Fibroblast of skin of left biceps (primary cell): ENCODE measurements at regions not wholly inside any gene's neighbourhood (a gene's known extent, or its start where the extent isn't known, plus 50 kb on each side); places are given as distances from the start of the nearest gene placed in this dataset.

Experiments
- DNase-seq, 2 experiments: peaks; one replicate each; pipeline ENCODE4 v3.0.0-alpha.2; 2013; ENCODE audit warnings: low read depth in 2 of 2

DNA sequence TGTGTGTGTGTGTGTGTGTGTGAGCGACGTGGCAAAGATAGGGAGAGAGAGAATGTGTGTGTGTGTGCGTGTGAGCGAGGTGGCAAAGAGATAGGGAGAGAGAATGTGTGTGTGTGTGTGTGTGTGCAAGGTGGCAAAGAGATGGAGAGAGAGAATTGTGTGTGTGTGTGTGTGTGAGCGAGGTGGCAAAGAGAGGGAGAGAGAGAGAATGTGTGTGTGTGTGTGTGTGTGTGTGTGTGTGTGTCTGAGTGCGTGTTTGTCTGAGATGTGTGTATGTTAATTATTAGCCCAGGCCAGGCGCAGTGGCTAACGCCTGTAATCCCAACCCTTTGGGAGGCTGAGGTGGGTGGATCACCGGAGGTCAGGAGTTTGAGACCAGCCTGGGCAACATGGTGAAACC, 154.6 kb upstream of the RGMA start:
- no peak for DNase-seq

DNA sequence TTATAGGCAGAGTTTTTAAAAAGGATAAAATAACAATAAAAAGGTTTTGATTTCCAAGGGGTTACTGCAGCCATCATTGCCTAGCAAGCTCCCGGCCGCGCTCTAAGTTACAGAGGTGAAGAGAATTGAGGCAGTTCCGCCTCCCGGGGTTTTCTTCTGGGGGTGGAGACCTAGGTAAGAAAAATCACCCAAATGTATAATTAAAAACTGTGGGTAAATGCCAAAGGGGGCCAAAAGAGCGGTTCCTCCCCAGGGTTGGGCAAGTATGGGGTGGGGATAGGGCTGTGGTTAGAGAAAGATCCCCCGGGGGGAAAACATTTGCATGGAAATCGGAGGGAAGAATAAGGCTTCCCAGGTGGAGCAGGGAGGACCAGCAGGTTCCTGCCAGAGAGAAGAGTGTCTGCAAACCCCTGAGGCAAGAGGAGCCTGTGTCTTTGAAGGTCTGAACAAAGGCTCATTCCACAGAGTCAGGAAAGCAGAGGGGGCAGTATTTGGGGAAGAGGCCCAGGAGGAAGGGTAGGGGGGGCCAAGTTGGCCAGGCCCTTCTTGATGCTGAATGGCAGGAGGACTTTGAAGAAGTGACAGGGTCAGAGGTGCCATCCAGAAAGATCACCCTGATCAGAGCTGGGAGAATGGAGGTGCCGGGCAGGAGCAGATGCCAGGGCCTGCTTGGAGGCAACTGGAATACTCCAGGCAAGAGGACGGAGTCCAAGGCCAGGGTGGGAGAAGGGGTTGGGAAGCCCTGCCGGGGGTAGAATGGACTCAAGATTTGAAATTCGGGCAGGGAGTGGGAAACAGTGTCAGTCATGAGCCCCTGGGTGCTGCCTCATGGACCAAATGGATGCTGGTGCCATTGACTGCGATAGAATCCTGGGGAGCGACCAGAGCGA, 152.9 kb upstream of the RGMA start:
- no peak for DNase-seq

DNA sequence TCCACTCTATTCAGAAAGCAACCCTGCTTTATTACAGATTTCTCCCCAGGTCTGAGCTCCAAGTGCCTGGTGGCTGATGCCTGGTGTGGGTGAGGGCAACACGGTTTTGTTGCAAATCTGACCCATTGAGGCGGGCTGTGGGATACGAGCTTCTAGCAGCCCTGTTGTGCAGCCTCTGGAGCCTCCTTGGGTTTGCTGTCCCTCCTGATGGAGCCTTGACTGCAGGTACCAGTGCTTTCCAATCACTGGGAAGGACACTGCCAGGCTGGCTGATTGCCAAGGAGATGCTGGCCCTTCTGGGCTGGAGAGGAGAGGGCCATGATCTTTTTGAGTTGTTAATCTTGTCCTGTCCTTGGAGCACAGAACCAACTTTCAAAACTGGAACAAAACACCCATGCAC, 151.0 kb upstream of the RGMA start:
- DNase-seq = no peak

DNA sequence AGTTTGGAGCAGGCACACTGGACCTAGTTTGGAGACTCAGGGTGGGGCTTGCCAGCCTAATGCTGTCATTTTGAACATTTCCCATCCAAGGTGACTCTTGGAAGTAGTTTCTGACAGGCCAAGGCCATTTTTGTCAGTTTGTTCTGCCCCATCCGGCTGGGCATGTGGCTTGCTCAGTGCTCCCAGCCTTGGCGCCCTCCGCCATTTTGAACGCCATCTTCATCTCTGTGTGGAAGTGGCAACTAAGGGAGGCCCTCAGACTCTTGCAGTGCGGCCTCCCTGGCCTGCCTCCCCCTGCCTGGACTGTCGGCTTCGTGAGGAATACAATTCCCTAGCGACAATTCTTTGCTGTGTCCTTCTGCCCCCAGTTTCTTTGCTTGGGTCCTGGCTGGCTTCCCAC, 150.6 kb upstream of the RGMA start:
- DNase-seq = no peak

DNA sequence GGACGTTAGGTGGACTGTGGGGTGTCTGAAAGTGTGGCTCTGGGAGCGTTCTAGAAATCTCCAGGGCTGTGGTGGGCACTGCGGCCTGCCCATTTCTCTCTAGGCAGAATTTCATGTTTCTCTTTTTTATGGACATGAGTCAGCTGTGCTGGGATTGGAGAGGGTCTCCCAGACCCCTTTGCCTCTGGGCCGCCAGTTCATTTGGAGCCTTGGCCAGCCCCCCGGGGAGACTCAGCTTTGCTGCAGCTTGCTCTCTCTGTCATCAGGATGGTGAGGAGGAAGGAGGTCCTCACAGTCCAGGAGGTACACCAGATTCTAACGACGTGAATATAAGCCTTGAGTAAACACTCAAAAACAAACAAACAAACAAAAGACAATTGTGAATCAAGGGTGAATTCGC, 149.6 kb upstream of the RGMA start:
- no peak for DNase-seq

DNA sequence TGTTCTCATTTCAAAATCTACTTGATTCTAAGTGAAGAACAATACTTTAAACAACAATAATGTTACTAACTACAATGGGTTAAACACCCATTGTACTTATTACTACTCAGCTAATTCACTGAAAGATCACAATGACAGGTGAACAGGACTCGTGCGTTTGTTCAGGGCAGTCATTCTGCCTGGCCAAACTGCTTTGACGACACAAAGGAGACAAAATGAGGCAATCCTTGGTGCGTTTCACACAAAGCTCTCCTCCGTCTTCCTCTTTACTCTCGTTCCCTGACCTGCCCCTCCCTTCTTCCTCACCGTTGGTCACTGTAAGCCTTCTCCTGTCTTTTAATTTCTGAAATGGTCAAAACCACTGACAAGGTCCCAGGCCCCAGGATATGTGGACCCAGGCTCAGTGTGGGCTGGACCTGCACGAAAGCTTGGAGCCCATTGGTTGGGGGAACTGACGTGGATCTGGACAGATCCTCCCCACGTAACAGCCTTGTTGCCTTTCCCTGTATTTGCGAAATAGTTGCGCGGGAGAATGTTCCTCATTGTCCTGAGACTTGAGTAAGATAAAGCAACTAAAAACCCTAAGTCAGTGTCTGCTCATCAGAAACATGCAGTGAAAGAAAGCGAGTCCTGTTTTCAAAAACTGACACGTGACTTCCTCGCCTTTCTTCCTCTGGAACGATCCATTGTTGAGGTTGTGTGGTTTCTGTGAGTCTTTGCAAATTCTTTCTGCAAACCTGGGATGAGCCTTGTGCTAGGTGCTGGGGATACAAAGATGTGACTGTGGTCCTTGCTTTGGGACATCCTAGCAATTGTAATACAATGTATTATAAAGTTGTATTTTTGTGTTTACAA, 147.1 kb upstream of the RGMA start:
- DNase-seq = no peak

DNA sequence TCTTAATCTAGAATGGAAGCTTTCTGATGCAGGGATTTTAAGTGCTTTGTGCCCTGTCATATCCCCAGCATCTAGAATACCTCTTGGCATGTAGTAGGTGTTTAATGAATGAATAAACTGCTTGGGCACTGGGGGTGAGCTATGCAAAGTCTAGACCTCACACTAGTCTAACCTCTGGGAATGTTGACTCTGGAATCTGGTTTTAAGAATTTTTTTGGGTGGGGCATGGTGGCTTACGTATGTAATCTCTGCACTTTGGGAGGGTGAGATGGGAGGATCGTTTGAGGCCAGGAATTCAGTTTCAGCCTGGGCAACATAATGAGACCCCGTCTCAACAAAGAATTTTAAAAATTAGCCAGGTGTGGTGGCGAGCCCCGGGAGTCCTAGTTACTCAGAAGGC, 146.3 kb upstream of the RGMA start:
- no peak for DNase-seq

DNA sequence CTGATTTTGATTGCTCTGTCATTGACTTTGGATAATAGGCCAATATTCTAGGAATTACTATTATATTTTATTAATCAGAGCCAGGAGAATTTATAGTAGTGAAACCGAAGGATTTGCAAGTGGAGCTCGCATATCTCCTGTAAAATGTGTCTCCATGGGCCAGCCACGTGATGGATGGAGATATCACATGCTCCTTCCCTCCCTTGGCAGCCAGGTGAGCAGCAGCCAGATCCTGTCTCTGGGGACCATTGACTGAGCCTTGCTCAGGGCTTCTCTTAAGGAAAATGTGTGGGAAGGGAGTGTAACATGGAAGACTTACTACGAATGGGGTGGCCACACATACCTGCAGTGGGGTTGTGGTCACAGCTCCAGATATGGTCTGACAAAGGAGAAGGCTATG, 144.7 kb upstream of the RGMA start:
- DNase-seq = no peak

DNA sequence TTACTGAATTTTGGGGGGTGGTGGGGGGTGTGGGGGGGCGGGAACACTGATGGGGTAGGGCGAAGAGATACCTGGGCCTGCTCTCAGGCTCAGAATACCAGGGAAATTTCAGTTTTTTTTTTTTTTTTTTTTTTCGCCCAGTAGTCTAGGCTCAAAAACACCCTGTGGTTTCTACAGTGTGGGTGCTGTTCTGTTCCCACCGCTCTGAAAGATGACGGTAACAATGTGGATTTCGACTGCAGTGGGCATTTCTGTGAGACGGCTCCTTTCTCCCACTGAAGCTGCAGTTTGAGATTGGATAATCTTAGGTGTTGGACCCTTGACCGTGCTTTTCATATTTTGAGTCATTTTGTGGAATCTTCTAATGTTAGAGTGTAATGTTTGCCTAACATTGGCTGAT, 143.8 kb upstream of the RGMA start:
- DNase-seq = no peak

DNA sequence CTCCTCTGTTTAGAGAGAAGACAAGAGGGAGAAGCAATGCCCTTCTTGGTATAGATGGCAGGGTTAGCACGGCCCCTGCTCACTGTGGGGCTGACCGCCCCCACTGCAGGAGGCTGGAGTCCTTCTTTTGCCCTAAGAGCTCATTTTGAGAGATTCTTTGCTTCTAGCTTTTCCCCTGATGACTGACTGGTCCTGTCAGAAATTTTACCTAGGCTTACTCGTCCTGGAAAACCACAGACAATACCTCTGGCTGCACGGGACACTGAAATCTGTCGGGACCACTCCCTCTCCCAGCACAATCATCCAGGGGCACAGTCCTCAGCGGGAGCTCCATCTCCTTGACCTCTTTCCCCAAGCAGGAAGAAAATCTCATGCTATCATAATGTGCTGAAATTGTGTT, 143.0 kb upstream of the RGMA start:
- DNase-seq = no peak

DNA sequence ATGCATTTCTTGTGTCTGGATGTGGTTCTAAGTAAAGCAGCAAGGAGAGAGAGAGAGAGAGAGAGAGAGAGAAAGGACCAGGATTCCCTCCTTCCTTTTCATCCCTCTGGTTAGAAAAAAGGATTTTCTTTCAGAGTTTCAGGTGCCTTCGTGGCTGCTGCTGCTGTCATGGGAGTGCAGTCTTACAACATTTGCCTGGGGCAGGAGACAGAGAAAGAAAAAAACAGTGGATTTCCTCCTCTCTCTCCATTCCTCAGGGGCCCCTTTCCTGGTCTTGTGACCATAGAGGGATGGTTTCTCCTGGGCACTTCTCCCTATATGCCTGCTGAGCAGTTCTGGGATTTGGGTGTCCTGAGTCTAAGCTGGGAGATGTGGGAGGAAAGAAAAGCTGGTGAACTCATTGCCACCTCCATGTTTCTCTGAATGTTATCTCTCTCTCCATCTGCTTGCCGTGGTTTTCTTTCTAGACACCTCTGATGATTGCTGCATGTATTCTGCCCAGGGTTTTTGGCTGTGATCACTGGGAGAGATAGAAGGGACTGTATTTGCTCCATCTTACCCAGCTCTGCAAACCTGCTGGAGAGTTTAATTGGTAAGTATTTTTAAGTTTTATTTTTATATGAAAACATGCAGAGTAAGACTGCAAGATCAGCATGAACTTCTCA, 142.4 kb upstream of the RGMA start:
- DNase-seq = no peak

DNA sequence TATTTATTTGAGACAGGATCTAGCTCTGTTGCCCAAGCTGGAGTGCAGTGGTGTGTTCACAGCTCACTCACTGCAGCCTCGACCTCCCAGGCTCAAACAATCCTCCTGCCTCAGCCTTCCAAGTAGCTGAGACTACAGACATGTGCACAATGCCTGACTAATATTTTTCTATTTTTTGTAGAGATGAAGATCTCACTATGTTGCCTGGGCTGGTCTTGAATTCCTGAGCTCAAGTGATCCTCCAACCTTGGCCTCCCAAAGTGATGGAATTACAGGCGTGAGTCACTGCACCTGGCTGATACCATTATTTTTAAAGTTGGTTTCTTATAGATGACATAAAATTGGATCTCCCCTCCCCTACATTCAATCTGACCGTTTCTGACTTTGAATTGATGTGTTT, 139.5 kb upstream of the RGMA start:
- DNase-seq = no peak

DNA sequence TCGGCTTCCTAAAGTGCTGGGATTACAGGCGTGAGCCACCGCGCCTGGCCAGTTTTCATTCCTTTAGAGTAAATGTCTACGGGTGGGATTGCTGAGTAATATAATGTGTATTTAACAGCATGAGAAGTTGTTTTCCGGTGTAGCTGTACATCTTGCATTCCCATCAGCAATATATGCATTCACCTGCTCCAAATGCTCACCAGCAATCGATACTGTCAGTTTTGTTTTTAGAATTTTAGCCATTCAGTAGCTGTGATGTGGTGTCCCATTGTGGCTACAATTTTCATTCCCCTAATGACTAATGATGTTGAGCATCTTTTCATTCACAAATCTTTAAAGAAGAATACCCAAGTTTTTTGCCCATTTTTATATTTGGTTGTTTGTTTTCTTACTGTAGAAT, 134.8 kb upstream of the RGMA start:
- DNase-seq = no peak

DNA sequence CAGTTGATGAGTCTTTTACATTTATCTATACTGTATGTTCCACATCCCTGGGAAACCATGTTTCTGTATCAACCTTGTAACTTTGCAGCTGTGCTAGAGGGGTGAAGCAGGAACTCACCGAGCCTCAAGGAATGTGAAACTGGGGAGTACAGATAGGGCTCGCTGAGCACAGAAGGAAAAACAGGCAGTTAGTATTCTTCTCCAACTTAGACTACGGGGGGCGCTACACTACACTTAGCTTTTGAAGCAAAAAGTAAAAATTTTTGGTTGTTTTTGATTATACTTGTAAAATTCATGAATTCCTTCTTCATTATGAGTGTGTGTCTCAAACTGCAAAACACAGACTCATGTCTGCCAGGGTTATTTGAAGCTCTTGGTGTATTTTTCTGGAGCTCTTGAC, 132.7 kb upstream of the RGMA start:
- no peak for DNase-seq

DNA sequence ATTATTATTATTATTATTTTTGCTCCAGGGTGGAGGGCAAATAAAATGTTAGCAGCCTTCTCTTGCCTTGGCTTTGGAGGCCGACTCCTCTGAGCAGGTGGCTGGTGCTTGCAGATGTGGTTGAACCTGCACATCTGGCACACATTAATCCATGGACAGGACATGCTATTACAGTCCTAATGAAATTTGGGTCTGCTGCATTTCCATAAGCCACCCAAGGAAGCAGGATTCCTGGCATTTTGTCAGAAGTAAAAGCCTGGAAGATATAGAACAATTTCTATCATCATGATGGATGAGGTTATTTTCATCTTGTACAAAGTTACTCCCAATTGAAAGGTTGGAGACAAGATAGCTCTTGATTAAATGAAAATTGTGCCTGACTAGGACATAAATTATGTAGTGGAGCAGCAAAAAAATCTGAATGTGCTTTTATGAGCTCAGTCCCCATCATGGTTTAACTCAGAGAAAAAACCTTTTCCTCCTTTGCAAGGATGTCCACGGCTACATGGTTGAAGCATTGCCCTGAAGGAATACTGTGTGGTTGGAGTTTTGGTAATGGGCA, 130.9 kb upstream of the RGMA start:
- DNase-seq = no peak

DNA sequence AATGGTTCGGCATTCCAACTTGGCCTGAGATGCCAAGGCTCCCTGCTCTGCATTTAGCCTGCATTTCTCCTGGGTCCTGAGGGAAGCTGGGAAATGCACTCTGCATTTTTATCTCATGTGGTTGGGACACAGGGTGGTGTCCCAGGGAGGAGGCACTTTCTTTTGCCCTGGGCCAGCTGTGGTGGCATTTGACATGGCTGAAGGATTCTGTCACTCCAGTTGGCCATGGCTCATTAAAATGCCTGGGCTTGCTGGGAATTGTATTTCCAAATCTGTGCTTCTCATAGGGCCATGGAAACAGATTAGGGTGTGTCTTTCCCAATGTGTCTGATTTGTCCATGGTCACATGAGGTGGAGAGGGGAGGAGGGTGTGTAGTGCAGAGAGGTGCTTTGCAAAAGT, 128.3 kb upstream of the RGMA start:
- no peak for DNase-seq

DNA sequence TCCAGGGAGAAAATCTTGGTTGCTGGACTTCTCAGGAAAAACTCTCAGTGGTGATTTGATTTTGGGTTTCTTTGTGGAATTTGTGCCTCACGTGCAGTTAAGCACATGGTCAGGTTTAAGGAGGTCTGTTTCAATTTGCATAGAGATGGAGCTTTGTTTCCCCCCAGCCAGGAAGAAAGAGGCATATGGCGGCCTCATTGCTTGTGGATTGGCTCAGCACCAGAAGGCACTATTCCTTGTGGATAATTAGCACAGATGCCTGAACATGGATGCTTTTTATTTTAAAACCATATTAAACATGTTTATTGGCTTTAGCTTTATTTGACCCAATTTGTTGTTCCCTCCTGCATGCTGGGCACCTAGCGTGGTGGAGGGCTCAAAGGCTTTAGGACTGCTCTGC, 125.1 kb upstream of the RGMA start:
- DNase-seq = no peak

DNA sequence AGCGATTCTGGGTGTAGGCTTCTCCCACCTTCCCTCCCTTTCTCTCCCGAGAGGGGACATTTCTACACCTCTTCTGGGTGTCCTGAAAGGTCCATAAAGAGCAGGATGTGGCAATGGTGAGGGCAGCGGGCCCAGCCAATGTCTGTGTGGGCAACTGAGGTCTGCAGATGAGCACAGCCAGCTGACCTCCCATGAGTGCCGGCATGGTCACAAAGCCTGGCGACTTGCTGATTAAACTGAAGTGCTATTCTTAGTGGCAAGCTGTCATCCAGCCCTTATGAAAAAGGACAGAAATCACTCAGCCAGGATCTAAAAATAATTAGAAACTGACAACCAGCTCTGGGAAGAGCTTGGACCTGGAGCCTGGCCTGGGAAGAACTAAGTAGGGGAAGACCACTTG, 124.3 kb upstream of the RGMA start:
- no peak for DNase-seq

DNA sequence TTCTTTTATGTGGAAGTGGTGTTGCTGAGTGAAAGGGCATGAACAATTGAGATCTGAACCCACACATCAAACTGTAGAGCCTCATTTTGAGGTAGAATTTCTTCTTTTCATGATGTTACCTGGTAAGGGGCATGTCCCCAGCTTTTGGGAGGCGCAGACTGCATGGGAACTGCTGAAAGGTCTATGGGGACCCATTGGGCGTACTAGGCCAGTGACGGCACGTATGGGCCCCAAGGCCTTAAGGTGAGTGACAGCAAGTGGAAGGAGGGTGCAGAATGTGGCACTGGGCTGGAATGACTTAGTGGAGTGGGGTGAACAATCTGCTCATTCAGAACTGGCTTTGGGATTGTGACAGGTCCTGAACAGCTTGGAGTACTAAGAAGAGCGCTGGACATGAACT, 123.6 kb upstream of the RGMA start:
- DNase-seq = no peak

DNA sequence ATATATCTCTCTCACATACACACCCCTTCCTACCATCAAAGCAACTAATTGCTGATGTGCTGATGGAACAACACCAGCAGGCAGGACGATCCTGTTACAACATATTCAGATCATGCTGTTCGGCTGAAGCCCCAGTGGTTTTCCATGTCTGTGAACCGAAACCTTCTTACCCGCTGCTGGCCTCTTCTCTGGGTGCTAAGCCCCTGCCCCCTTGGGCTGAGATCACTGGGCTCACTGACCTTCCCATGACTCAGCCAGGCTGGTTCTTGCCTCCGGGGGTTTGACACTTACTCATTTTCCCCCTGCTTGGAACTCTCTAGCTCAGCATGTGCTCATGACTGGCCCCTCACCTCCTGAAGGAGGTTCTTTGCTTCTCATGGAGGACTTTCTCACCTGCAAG, 122.0 kb upstream of the RGMA start:
- no peak for DNase-seq

DNA sequence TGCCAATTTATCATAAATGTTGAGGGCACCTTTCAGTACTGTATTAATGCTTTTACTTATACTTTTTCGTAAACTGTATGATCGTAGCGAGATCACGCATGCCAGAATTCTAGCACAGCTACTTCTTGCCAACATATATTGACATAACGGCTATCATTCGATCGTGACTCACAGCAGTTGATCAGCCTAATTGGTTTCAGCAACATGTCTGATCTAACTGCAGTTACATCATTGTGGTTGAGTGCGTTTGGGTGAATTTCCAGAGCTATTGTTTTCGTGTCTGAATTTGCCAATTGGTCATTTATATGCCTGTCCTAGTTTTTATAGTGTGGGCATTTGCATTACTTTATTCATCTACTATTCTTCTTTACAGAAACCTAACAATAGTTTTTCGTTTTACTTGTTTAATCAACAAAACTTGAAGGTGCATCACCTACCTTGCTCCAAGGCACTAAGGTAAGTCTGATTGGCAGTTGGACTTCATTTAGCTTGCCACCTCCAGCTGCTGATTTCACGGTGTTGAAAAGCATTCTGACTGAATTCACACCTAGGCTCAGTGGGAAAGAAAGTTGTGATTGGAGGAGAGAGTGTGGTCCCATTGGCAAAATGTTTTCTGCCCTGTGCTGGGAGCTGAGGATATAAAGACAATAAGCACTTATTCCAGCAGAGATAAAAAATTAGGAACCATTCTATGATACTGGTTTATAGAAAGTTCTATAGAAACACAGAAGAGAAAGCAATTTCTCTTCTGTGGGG, 120.9 kb upstream of the RGMA start:
- DNase-seq = peak; percentile 17 to 20

DNA sequence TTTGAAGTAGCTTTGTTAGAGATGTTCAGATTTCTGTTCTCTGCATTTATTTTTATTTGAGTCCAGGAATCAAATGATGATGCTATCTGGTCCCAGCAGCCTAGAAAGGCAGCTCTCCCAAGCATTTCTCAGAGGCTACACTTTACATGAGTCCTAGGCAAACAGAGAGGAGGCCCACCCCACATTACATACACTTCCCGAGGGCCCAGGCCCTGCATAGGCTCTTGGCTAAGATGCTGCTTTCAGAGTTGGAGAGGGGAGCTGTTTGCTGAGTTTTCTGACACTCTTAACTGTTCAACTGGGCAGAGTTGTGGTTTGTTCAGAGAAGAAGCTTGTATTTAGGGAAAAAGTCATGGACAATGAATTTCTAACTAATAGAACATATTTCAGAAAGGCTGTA, 117.9 kb upstream of the RGMA start:
- no peak for DNase-seq
